AG09309 (cell line): ENCODE measurements at regions not wholly inside any gene's neighbourhood (a gene's known extent, or its start where the extent isn't known, plus 50 kb on each side); places are given as distances from the start of the nearest gene placed in this dataset.
"Not testable (repeated sequence)": the region's sequence is repeated elsewhere in the genome, so short reads cannot be mapped to it uniquely, and the experiment has no call there.

Experiments
- DNase-seq: peaks from one replicate; pipeline ENCODE4 v3.0.0-alpha.2; 2010; ENCODE audit warnings: low read depth
- H3K4me3 ChIP-seq: 2 replicates; pipeline ENCODE4 v1.5.1; 2011; ENCODE audit warnings: mild to moderate bottlenecking, low read depth, low read length, moderate library complexity; ENCODE audit not compliant: control insufficient read depth
- CTCF ChIP-seq: IDR thresholded peaks from 2 replicates; pipeline ENCODE4 v1.5.1; 2011; ENCODE audit warnings: mild to moderate bottlenecking, low read depth, low read length, inconsistent platforms; ENCODE audit not compliant: insufficient read depth, control insufficient read depth; ENCODE audit errors: missing control alignments

- TF ChIP-seq CTCF, result no peak
- no peak overlapping the region for H3K4me3 ChIP-seq
- no peak for DNase-seq
Measured at GRCh38 chr1:229006121-229006870, 264.6 kb upstream of the RAB4A start.

GRCh38 chr1:229007167-229007566, 263.7 kb upstream of the RAB4A start:
- no peak for DNase-seq
- TF ChIP-seq CTCF, result no peak
- H3K4me3 ChIP-seq, result no peak overlapping the region

GRCh38 chr1:229007701-229008100, 263.2 kb upstream of the RAB4A start:
- H3K4me3 ChIP-seq, result no peak overlapping the region
- TF ChIP-seq CTCF, result no peak
- DNase-seq, result no peak

GRCh38 chr1:229008347-229008746, 262.6 kb upstream of the RAB4A start:
- not testable (repeated sequence) for H3K4me3 ChIP-seq, DNase-seq

- H3K4me3 ChIP-seq, result no peak overlapping the region
- no peak for TF ChIP-seq CTCF
- no peak for DNase-seq
Measured at GRCh38 chr1:229011022-229011421, 259.9 kb upstream of the RAB4A start.

- TF ChIP-seq CTCF, result no peak
- DNase-seq, result no peak
- H3K4me3 ChIP-seq, result no peak overlapping the region
Measured at GRCh38 chr1:229012823-229013222, 258.1 kb upstream of the RAB4A start.

- H3K4me3 ChIP-seq, result no peak overlapping the region
- DNase-seq, result no peak
- TF ChIP-seq CTCF, result no peak
Measured at GRCh38 chr1:229013981-229014380, 256.9 kb upstream of the RAB4A start.
